Effector CD4-positive, alpha-beta T cell (primary cell): ENCODE measurements at regions not wholly inside any gene's neighbourhood (a gene's known extent, or its start where the extent isn't known, plus 50 kb on each side); places are given as distances from the start of the nearest gene placed in this dataset.
"Not testable (repeated sequence)": the region's sequence is repeated elsewhere in the genome, so short reads cannot be mapped to it uniquely, and the experiment has no call there.

Experiments
- DNase-seq: peaks from one replicate; pipeline ENCODE4 v3.0.0-alpha.2; 2020

DNA sequence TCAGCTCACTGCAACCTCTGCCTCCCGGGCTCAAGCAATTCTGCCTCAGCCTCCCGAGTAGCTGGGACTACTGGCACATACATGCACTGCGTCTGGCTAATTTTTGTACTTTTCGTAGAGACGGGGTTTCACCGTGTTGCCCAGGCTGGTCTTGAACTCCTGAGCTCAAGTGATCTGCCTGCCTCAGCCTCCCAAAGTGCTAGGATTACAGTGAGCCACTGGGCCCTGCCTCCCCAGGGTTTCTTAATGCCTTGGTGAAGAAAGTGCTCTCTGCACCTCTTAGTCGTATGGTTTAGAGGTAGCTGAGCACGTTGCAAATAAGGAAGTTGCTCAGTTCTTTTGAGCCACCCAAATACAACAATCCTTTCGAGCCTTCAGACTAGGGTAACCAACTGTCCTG, 1098.5 kb downstream of the TBC1D22A start:
- DNase-seq: not testable (repeated sequence)

DNA sequence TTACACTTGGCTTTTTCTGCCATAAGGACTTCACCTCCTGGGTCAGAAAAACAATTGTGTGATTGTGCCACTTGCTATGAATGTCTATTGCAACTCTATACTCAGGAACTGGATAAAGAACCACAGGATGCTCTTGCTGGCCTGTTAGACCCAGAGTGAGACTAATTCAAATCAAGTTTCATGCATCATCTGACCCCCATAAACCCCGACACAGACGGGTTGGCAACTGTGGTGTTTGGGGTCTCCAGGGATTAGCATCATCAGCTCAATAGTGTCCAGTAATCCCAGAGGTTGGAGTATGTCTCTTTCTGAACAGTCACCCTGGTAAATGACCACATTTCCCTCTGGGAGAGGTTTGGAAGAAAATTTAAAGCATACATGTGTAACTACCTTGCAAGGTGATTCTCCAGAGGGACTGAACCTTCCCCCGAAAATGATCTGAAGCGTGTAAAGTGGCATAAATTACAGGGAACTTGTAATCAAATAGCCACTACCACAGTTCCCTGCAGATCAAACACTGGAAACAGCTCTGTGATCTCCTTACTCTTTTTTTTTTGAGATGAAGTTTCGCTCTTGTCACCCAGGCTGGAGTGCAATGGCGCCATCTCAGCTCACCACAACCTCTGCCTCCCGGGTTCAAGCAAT, 1097.6 kb downstream of the TBC1D22A start:
- DNase-seq: no peak

GRCh38 chr22:47858773-47859306, 1096.4 kb downstream of the TBC1D22A start:
- DNase-seq: no peak

DNA sequence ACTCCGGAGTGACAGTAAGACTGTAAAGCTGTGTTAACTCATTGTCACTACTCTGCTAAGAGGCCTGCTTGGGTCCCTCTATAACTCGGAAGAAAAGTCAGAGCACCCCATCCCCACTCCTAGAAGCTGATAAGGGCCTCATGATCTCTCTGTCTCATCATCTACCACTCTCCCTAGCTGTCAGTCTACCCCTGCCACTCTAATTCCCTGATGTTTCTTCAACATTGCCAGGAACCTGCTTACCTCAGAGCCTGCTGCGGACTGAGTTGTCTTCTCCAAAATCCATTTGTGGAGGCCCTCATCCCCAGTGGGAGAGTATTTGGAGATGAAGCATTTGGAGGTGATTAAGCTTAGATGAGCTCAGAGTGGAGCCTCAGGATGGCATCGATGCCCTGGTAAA, 1092.2 kb downstream of the TBC1D22A start:
- DNase-seq: no peak

DNA sequence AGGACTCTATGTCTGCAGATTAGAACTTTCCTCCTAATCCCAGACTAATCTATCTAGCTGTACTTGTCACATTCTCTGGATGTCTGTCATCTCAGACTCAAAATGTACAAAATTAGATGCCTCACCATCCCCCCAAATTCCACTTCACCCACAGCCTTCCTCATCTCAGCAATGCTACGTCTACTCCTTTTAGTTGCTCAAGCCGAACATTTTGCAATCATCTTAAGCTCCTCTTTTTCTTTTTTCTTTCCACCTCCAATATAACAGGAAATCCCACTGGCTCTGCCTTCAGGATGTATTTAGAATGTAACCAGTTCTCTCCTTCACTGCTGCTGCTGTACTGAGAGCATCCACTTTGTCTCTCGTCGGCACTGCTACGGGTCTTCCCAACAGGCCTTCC, 1091.8 kb downstream of the TBC1D22A start:
- DNase-seq: no peak

GRCh38 chr22:47853750-47854149, 1091.3 kb downstream of the TBC1D22A start:
- no peak for DNase-seq

DNA sequence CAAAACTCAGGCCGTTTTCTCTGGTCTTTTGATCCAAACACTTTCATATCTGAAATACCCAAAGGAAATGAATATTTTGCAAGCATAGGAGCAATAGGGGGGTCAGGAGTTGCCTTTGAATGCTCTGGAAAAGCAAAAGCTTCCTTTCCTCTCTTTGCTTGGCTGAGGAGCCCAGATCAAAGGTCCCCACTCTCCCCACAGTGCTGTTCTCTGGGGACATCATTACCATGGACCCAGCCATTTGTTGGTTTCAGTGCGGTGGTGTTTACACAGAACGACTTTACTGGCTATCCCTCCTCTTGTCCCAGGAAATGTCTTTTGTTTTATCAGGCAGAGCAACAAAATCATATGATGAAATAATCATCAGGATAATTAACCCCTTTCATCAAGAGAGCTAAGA, 1089.1 kb downstream of the TBC1D22A start:
- no peak for DNase-seq

DNA sequence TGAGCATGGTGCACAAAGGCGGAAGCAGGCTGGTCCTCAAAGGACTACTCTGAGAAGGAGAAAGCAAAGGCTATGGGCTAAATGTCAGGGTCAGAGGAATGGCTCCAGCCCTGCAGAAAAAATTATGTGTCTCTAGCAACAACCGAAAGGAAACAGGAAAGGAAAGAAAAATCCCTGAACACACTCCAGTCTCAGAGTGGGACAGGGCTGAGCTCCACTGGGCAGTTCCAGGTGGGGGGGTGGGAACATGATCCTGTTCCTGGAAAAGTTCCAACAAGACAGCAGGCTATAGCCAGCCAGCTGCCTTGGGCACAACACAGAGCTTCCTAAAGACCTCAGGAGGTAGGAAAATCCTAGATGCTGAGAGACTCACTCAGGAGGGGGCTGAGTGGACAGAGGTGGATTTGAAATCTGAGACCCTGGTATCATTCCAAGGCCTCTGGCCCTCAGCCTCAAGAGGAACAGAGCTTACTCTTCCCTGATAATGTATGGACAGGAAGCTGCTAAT, 1088.2 kb downstream of the TBC1D22A start:
- DNase-seq: no peak

GRCh38 chr22:47849576-47849975, 1087.1 kb downstream of the TBC1D22A start:
- DNase-seq: no peak

- DNase-seq: no peak
These were observed 1085.9 kb downstream of the TBC1D22A start for GRCh38 chr22:47848184-47848920.

- DNase-seq: no peak
These were observed 1084.9 kb downstream of the TBC1D22A start for GRCh38 chr22:47847131-47847890.

- no peak for DNase-seq
These were observed 1083.8 kb downstream of the TBC1D22A start for GRCh38 chr22:47846206-47846605.

- no peak for DNase-seq
These were observed 1079.7 kb downstream of the TBC1D22A start for GRCh38 chr22:47842119-47842518.

GRCh38 chr22:47841156-47841555, 1078.7 kb downstream of the TBC1D22A start:
- DNase-seq: no peak

DNA sequence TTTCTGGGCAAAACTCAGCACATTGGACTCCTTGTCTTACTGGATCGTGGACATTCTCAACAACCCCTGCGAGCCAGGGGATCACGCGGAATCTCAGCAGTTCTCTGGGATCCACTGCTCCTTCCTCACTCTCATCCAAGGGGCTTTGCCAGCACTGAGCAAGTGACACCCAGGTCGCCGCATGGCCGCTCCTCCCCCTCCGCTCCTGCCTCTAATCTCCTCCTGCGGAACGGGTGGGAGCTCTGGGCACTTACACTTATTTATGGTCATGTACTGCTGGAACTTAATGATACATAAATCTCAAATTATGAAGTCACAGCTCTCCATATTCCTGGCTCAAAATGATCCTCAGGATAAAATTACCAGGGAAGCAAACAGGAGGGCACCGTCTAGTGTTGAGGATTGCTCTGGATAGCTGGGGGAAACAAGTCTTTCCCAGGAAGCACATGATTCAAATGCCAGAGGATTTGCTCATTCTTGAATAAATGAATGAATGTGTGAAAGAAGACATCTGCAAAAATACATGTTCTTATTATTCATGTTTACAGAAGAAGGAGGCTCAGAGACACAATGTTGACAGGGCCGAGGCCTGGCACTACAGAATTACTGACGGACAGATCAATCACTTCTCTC, 1077.3 kb downstream of the TBC1D22A start:
- no peak for DNase-seq

DNA sequence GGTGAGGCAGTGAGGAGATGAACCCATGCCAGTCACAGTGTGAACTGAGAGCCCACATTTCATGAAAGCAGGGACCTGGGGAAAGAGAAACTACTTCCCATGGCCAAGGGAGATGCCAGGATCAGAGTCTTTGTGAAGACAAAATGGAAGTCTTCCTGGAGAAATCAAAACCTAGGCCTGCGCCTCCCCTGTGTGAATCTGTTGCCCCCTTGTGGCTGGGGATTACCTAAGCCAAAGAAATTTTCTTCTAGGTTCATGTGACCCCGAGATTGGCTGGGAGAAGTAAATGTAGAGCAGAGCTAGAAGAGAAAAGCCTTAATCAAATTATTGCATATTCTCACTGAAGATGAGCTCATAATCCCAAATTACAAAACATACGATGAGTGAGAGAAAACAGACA, 1075.3 kb downstream of the TBC1D22A start:
- no peak for DNase-seq

DNA sequence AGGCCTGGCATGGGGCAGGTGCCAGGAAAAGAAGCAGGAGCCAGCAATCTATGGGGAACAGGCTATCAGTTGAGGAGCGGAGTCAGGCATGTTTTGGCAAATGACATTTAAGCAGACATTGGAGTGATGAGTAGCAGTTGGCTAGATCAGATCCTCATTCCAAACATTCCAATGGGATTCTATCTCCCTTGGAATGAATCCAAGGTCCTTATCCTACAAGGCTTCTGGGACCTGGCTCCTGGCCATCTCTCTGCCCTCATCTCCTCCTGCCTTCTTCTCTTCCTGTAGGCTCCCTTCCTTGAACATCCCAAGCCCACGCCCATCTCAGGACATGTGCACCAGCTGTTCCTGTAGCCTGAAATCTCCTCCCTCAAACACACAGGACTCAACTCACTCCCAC, 1074.5 kb downstream of the TBC1D22A start:
- no peak for DNase-seq

- no peak for DNase-seq
These were observed 1073.3 kb downstream of the TBC1D22A start for GRCh38 chr22:47835726-47836125.

DNA sequence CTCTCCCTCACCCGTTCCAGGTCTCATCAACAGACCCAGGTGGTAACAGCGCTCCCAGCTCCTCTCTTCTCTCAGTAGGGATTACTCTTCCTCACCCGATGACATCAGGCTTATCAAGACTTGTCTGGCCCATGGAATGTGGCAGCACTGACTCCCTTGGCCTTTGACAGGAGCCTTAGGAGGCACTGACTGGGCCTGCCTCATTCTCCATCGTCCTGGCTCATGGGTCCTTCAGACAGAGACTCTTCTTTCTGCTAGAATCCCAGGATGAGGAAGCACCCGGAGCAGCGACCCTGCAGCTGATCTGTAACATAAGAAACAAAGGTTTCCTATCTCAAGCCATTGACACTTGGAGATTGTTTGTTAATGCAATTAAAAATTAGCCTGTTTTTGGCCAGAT, 1063.6 kb downstream of the TBC1D22A start:
- DNase-seq: no peak

GRCh38 chr22:47822422-47822821, 1060.0 kb downstream of the TBC1D22A start:
- DNase-seq: no peak

DNA sequence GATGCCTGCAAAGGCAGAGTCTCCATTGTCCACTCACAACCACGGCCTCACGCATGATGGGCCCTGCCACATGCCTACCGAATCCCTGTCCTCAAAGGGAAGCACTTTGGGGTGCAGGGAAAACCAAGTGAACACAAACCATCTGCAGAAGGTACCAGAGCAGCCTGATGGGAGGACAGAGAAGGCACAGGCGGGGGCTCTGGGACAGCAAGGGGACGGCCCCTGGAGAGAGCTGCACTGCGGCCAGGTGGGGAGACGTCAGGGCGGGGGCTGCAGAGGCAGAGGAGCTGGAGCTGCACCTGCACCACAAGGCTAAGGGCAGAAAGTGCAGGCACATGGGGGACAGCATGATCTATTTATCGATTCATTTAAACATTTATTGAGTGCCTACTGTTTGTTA, 1056.0 kb downstream of the TBC1D22A start:
- DNase-seq: no peak

DNA sequence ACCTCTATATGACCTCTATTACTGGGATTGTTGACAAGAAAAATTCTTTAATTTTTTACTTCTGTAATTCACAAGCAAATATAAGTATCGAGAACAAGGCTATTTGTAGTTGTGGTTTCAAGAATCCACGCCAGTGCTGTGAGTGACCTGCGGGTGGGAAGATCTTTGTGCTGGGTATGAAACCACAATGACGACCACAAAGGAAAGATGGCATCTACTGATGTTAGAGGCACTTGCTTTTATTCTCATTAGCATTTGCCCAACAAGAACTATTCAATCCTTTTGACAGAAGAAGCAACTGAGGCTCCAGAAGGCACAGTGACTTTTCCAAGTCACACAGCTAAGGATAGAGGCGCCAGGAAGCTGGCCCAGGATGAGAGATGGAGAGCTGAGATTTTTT, 1054.9 kb downstream of the TBC1D22A start:
- no peak for DNase-seq

DNA sequence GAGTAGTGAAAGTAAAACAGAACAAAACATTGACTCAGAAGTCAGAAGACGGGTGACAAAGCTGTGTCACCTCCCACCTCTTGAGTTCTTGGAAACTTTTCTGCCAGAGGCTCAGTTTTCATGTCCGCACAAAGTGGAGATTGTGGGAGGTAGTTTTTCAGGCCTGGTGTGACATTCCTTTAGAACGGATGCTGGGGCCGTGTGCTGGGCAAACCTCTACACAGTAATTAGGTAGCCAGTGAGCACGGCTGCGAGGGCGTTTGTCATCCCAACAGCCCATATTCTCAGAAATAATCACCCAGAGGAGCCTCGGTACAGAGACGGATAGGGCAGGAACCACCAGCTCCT, 1054.4 kb downstream of the TBC1D22A start:
- DNase-seq: no peak
